Activated CD4-positive, alpha-beta memory T cell treated with anti-CD3 and anti-CD28 coated beads for 36 hours (primary cell): ENCODE measurements at regions not wholly inside any gene's neighbourhood (a gene's known extent, or its start where the extent isn't known, plus 50 kb on each side); places are given as distances from the start of the nearest gene placed in this dataset.
"Not testable (repeated sequence)": the region's sequence is repeated elsewhere in the genome, so short reads cannot be mapped to it uniquely, and the experiment has no call there.

ENCODE experiments used
- CTCF ChIA-PET: fragments of 350-600 bp; sonication (Branson Sonifier 250); formaldehyde crosslinking; loops from one replicate; lab custom pipeline; 2021; ENCODE audit warnings: antibody characterized with exemption, inconsistent platforms; lab: Charles Lee
- POLR2A ChIA-PET: fragments of 350-600 bp; sonication (Branson Sonifier 250); formaldehyde crosslinking; loops from one replicate; lab custom pipeline; 2021; ENCODE audit warnings: antibody characterized with exemption; lab: Charles Lee
- DNase-seq: peaks from one replicate; pipeline ENCODE4 v3.0.0-alpha.2; 2020
- H3K27ac Mint-ChIP-seq: one replicate; pipeline ENCODE4 v1.8.0; 2021; ENCODE audit warnings: mixed read lengths
- H3K27me3 Mint-ChIP-seq: one replicate; pipeline ENCODE4 v1.8.0; 2021; ENCODE audit warnings: mixed read lengths
- H3K36me3 Mint-ChIP-seq: one replicate; pipeline ENCODE4 v1.8.0; 2021; ENCODE audit warnings: mixed read lengths
- H3K4me1 Mint-ChIP-seq: one replicate; pipeline ENCODE4 v1.8.0; 2021; ENCODE audit warnings: low read depth, mixed read lengths
- H3K4me3 Mint-ChIP-seq: one replicate; pipeline ENCODE4 v1.8.0; 2021; ENCODE audit warnings: mild to moderate bottlenecking, mixed read lengths
- H3K9me3 Mint-ChIP-seq: one replicate; pipeline ENCODE4 v1.8.0; 2021; ENCODE audit warnings: mixed read lengths
- intact Hi-C: fragments of 100-400 bp; cut with micrococcal nuclease; formaldehyde crosslinking; loops from one replicate; pipeline ENCODE4 v1.15.1; 2023

- H3K4me1 Mint-ChIP-seq, H3K4me3 Mint-ChIP-seq, intact Hi-C loops, H3K27ac Mint-ChIP-seq, POLR2A ChIA-PET, DNase-seq, CTCF ChIA-PET, H3K27me3 Mint-ChIP-seq: not testable (repeated sequence)
- Mint-ChIP-seq H3K36me3 (peaks cover 18% of the 10 kb centered on the region), H3K9me3 (peaks cover 29% of the 10 kb centered on the region)
Observed at GRCh38 chr4:49138818-49139217, 152.7 kb downstream of the CWH43 start.

GRCh38 chr4:49139513-49139912 lies 153.4 kb downstream of the CWH43 start:
- H3K27ac Mint-ChIP-seq, DNase-seq, CTCF ChIA-PET, H3K27me3 Mint-ChIP-seq, H3K4me1 Mint-ChIP-seq, H3K4me3 Mint-ChIP-seq, POLR2A ChIA-PET, intact Hi-C loops: not testable (repeated sequence)
- peaks cover 22% of the 10 kb centered on the region for H3K36me3 Mint-ChIP-seq
- peaks cover 33% of the 10 kb centered on the region for H3K9me3 Mint-ChIP-seq

GRCh38 chr4:49140351-49140750 lies 154.3 kb downstream of the CWH43 start:
- intact Hi-C loops, POLR2A ChIA-PET, H3K27me3 Mint-ChIP-seq, H3K4me3 Mint-ChIP-seq, H3K27ac Mint-ChIP-seq, H3K4me1 Mint-ChIP-seq, CTCF ChIA-PET: not testable (repeated sequence)
- Mint-ChIP-seq H3K36me3 (peaks cover 26% of the 10 kb centered on the region), H3K9me3 (peaks cover 38% of the 10 kb centered on the region)
- peak; percentile 11 for DNase-seq

GRCh38 chr4:49141955-49142354 lies 155.9 kb downstream of the CWH43 start:
- Mint-ChIP-seq H3K36me3 (peaks cover 28% of the 10 kb centered on the region), H3K9me3 (peaks cover 49% of the 10 kb centered on the region)
- CTCF ChIA-PET, H3K27me3 Mint-ChIP-seq, H3K4me3 Mint-ChIP-seq, POLR2A ChIA-PET, intact Hi-C loops, H3K4me1 Mint-ChIP-seq, H3K27ac Mint-ChIP-seq, DNase-seq: not testable (repeated sequence)

GRCh38 chr4:49147143-49147542 lies 161.1 kb downstream of the CWH43 start:
- H3K27ac Mint-ChIP-seq, H3K4me1 Mint-ChIP-seq, CTCF ChIA-PET, DNase-seq, H3K4me3 Mint-ChIP-seq, POLR2A ChIA-PET, H3K27me3 Mint-ChIP-seq, intact Hi-C loops: not testable (repeated sequence)
- H3K9me3 Mint-ChIP-seq = peaks cover 69% of the 10 kb centered on the region
- H3K36me3 Mint-ChIP-seq = peaks cover 39% of the 10 kb centered on the region

- H3K4me3 Mint-ChIP-seq, DNase-seq, H3K27ac Mint-ChIP-seq, CTCF ChIA-PET, POLR2A ChIA-PET, H3K4me1 Mint-ChIP-seq, intact Hi-C loops, H3K27me3 Mint-ChIP-seq: not testable (repeated sequence)
- H3K9me3 Mint-ChIP-seq = peaks cover 69% of the 10 kb centered on the region
- peaks cover 39% of the 10 kb centered on the region for H3K36me3 Mint-ChIP-seq
Observed at GRCh38 chr4:49147596-49147995, 161.5 kb downstream of the CWH43 start.

GRCh38 chr4:49149006-49149975 lies 163.2 kb downstream of the CWH43 start:
- H3K27ac Mint-ChIP-seq, H3K27me3 Mint-ChIP-seq, POLR2A ChIA-PET, CTCF ChIA-PET, H3K4me3 Mint-ChIP-seq, H3K4me1 Mint-ChIP-seq, DNase-seq, intact Hi-C loops: not testable (repeated sequence)
- H3K36me3 Mint-ChIP-seq = peaks cover 43% of the 10 kb centered on the region
- peaks cover 72% of the 10 kb centered on the region for H3K9me3 Mint-ChIP-seq

- H3K27ac Mint-ChIP-seq, DNase-seq, H3K4me1 Mint-ChIP-seq, CTCF ChIA-PET, H3K27me3 Mint-ChIP-seq, intact Hi-C loops, POLR2A ChIA-PET, H3K4me3 Mint-ChIP-seq: not testable (repeated sequence)
- H3K9me3 Mint-ChIP-seq = peaks cover 76% of the 10 kb centered on the region
- H3K36me3 Mint-ChIP-seq = peaks cover 44% of the 10 kb centered on the region
Observed at GRCh38 chr4:49150351-49151083, 164.4 kb downstream of the CWH43 start.

GRCh38 chr4:49153011-49153410 lies 166.9 kb downstream of the CWH43 start:
- H3K27me3 Mint-ChIP-seq, H3K27ac Mint-ChIP-seq, H3K4me3 Mint-ChIP-seq, H3K4me1 Mint-ChIP-seq, CTCF ChIA-PET, POLR2A ChIA-PET, DNase-seq, intact Hi-C loops: not testable (repeated sequence)
- peaks cover 74% of the 10 kb centered on the region for H3K9me3 Mint-ChIP-seq
- H3K36me3 Mint-ChIP-seq = peaks cover 49% of the 10 kb centered on the region

GRCh38 chr4:49154308-49155103 lies 168.4 kb downstream of the CWH43 start:
- H3K27ac Mint-ChIP-seq, DNase-seq, H3K4me3 Mint-ChIP-seq, CTCF ChIA-PET, intact Hi-C loops, H3K4me1 Mint-ChIP-seq, H3K27me3 Mint-ChIP-seq, POLR2A ChIA-PET: not testable (repeated sequence)
- H3K9me3 Mint-ChIP-seq = peaks cover 64% of the 10 kb centered on the region
- peaks cover 43% of the 10 kb centered on the region for H3K36me3 Mint-ChIP-seq

GRCh38 chr4:49155270-49155669 lies 169.2 kb downstream of the CWH43 start:
- H3K27me3 Mint-ChIP-seq, intact Hi-C loops, DNase-seq, CTCF ChIA-PET, H3K4me3 Mint-ChIP-seq, H3K4me1 Mint-ChIP-seq, H3K27ac Mint-ChIP-seq, POLR2A ChIA-PET: not testable (repeated sequence)
- Mint-ChIP-seq H3K36me3 (peaks cover 40% of the 10 kb centered on the region), H3K9me3 (peaks cover 59% of the 10 kb centered on the region)

GRCh38 chr4:49156309-49156708 lies 170.2 kb downstream of the CWH43 start:
- CTCF ChIA-PET, H3K27me3 Mint-ChIP-seq, intact Hi-C loops, H3K4me3 Mint-ChIP-seq, H3K4me1 Mint-ChIP-seq, H3K27ac Mint-ChIP-seq, DNase-seq, POLR2A ChIA-PET: not testable (repeated sequence)
- Mint-ChIP-seq H3K36me3 (peaks cover 32% of the 10 kb centered on the region), H3K9me3 (peaks cover 51% of the 10 kb centered on the region)
